HG02588 (cell line): ENCODE measurements at regions not wholly inside any gene's neighbourhood (a gene's known extent, or its start where the extent isn't known, plus 50 kb on each side); places are given as distances from the start of the nearest gene placed in this dataset.
"Not testable (repeated sequence)": the region's sequence is repeated elsewhere in the genome, so short reads cannot be mapped to it uniquely, and the experiment has no call there.

Experiments used
- ATAC-seq: cut with Tn5 transposase; IDR thresholded peaks from one replicate; pipeline ENCODE4 v1.9.1; 2021; ENCODE audit warnings: mild to moderate bottlenecking, moderate library complexity; ENCODE audit not compliant: unreplicated experiment

DNA sequence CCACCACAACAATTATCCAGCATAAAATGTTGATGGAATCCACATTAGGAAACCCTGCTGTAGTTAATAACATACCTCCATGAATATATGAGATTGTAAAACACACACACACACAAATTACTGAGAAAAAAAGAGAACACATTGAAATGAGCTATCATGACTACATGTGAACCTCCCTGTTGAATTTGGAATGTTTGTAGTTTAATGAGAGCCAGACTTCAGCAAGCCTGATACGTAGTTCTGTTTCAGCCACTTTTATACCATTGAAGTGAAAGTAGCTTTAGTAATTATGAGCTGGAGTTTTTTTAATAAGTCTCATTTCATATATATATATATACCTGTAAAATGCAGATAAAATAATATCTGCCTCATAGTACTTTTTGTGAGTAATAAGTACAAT lies 1146.4 kb downstream of the NAALADL2 start:
- ATAC-seq = no peak

DNA sequence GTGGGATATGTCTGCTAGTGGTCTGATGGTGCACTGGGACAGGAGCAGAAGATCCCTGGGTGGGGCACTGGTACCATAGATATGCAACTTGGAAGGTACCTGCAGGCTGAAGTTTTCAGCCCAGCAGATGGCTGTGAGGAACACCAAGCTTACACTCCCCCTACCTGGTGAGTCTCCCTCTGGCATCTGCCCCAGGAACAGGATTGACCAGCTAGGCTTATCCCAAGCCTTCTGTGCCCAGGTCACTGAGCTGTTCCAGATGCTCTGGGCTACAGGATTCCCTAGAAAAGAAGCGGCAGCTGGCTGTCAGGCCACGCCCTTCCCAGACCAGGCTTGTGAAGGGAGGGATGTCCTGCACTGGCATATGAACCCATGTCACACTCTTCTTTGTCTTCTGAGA lies 1130.0 kb downstream of the NAALADL2 start:
- no peak for ATAC-seq

DNA sequence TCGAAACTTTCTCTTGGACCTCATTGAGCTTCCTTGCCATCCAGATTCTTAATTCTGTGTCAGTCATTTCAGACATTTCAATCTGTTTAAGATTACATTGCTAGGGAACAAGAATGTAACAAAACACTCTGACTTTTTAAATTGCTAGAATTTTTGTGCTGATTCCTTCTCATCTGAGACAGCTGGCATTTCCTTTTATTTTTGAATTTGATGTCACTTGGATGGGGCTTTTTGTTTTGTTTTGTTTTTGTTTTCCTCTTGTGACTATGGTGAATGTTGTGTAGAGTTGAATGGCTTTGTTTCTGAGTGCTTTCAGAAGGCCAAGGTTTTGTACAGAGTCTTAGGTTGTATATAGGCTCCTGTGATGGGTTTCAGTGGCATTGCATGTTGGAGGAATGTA lies 1129.3 kb downstream of the NAALADL2 start:
- ATAC-seq = no peak

DNA sequence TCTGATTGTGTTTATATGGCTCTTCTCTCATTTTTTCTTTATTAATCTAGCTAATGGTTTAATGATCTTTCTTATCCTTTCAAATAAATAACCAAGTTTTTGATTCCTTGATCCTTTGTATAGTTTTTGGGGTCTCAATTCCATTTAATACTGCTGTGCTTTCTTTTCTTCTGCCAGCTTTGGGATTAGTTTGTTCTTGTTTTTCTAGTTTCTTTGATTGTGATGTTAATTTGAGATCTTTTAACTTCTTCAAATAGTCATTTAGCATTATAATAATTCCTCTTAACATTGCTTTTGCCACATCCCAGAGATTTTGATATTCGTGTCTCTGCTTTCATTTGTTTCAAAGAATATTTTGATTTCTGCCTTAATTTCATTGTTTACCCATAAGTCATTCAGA lies 1126.6 kb downstream of the NAALADL2 start:
- no peak for ATAC-seq

DNA sequence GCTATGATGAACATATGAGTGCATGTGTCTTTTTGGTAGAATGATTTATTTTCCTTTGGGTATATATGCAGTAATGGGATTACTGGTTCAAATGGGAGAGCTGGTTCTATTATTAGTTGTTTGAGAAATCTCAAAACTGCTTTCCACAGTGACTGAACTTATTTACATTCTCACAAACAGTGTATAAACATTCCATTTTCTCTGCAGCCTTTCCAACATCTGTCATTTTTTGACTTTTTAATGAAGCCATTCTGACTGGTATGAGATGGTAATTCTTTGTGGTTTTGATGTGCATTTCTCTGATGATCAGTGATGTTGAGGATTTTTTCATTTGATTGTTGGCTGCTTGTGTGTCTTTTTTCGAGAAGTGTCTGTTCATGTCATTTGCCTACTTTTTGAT lies 1124.2 kb downstream of the NAALADL2 start:
- no peak for ATAC-seq

DNA sequence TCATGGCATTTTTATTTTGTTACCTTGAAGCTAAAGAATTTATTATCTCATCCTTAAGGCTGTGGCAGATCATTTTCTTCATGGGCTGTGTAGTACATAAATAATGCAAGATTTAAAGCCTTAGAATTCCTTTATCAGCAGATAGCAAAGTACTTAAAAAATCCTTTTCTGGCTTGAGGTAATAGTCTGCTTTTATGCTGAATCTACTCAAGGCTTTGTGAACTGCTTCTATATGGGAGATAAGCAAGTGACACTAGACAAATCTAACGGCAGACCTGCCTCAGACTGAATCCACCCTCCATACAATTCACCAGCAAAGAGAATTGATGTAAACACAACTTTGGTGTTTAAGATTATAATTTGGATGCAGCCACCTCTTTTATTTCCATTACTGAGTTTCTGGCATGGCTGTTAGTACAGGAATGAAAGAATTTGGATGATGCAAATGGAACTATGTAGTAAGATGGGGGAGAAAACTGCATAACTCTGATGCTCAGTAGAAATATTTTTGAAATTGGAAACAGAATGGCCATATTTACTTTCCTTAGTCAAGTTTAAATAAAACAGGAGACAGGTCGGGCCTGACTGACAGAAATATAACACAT lies 1121.5 kb downstream of the NAALADL2 start:
- no peak for ATAC-seq

DNA sequence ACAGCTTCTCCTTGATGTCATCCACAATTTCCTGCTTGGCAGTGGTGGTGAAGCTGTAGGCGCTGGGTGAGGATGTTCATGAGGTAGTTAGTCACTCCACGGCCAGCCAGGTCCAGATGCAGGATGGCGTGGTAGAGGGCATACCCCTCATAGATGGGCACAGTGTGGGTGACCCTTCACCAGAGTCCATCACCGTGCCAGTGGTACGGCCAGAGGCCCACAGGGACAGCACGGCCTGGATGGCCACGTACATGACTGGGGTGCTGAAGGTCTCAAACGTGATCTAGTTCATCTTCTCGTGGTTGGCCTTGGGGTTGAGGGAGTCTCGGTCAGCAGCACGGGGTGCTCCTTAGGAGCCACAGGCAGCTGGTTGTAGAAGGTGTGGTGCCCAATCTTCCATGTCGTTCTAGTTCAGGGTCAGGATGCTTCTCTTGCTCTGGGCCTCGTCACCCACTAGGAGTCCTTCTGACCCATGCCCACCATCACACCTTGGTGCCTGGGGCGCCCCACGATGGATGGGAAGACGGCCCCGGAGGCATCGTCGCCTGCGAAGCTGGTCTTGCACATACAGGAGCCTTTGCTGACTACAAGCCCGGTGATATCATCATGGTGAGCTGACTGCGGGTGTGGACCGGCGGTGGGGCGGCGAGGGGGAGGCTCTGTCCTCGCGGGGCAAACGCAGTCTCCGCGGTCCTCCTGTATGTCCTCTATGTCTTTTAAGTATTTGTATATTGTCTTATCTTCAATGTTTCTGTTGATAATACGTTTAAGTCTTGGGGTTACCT lies 1119.0 kb downstream of the NAALADL2 start:
- ATAC-seq = no peak

DNA sequence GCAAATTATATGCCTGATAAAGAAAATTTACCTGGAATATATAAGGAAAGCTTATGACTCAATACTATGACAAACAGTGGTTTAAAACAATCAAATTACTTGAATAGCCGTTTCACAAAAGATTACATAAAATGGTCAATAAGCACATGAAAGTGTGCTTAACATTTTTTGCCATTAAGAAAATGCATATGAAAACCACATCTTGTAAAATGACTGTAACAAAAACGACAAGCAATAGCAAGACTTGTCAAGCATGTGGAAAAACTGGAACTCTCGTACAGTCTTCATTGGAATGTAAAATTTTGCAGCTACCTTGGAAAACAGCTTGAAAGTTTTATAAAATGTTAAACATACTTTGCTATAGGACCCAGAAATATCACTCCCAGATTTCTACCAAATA lies 1110.3 kb downstream of the NAALADL2 start:
- ATAC-seq = no peak

DNA sequence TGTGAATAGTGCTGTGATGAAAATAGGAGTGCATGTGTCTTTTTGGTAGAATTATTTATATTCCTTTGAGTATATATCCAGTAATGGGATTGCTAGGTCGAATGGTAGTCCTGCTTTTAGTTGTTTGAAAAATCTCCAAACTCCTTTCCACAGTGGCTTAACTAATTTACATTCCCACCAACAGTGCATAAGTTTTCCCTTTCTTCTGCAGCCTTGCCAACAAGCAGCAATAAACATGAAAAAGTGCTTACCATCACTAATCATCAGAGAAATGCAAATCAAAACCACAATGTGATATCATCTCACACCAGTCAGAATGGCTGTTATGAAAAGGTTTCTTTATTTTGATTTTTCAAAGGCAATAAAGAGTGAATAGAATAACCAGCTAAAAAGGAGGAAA lies 1105.9 kb downstream of the NAALADL2 start:
- ATAC-seq = no peak

DNA sequence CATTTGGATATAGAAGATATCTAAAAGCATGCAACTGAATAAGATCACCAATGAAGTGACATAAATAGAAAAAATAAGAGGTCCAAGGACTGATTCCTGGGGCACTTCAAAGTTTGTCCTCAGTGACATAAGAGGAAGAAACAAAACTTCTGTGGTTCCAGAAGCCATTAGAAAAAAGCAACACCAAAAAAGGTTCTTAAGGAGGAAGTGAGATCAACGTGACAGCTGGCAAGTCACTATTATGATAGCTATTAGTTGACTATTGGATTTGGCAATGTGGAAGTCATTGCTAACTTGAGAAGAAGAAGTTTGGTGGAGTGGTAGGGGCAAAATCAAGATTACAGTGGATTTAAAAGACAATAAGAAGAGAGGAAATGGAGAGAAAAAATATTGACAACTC lies 1098.3 kb downstream of the NAALADL2 start:
- no peak for ATAC-seq

DNA sequence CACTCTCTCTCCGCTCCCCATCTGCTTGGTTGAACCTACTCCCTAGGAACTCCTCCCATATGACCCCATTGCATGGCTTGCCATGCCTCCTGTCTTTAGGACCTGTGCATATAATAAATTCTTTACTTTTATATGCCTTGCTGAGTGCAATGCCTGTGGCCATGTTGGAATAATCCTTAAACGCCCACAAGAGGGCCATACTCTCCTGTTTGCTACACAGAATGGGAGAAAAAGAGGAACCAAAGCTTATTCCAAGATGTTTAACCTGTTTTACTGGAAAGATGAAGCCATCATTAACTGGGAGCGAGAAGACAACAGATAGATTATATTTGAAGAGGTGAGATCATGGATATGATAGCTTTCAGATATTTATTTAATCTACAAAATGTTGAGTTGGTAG lies 1097.8 kb downstream of the NAALADL2 start:
- no peak for ATAC-seq

DNA sequence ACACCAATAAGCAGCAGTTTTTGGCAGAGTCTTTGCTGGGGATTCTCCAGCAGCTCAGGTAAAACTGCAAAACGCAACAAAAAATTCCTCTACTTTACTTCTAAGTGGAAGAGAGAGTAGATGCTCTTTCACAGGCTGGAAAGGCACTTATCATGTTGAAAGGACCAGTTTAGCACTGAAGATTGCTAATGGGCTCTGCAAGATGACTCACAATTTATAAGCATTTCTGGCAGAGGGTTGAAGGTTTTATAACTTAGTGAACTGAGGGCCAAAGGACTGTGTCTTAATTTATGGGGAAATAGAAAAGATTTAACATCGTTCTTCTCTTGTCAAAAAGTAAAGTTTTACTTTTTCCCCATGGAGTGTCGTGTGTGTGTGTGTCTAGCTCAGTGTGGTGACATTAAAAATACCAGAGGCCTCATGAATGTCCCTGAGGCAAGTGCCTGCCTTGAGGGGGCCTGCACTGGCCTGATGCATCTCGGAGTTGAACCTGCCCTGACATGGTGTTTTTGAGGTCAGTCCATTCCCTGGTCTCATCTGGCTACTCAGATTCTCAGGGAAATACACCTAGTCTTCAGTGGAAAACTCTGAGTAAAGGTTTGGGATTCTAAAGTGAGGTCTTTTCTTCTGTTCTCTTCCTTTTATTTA lies 1092.0 kb downstream of the NAALADL2 start:
- ATAC-seq = no peak

DNA sequence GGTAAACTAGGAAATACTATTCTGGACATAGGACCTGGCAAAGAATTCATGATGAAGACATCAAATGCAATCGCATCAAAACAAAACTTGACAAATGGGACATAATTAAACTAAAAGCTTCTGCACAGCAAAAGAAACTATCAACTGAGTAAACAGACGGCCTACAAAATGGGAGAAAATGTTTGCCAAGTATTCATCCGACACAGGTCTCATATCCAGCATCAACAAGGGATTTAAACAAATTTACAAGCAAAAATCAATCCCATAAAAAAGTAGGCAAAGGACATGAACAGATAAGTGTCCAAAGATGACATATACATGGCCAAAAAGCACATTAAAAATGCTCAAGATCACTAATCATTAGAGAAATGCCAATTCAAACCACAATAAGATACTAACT lies 1088.9 kb downstream of the NAALADL2 start:
- ATAC-seq = no peak

DNA sequence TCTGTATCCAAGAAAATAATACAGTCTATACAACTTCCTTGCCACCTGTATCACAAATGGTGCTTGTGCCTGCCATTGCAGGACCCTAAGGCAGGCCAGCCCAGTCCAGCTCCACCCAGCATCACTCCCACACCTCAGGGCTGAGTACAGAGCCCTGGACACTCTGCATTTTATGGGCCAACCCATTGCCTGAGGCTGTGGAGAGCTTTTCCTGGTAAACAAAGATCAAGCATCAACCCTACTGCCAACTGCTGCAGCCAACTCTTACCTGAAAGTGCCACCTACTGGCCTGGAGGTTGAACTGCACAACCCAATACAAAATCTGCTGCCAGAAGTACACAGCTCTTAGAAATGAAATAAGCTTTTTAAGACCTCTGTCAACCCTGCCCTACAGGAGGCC lies 1082.2 kb downstream of the NAALADL2 start:
- no peak for ATAC-seq

DNA sequence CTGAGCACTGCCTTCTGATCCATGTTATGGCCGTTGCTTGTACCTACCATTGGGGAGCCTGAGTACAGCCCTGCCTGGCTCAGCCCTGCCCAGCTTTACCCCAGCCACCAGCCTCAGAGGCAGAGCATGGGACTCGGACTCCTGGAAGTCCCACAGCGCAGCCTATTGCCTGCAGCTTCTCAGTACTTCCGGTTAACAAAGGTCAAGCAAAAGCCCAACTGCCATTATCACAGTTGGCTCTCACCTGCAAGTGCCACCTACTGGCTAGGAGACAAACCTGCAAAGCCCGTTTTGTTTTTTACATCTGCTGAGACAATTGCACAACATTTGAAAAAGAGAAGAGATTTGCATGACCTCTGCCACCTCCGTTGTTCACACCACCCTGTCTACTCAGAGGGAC lies 1081.7 kb downstream of the NAALADL2 start:
- ATAC-seq = no peak

DNA sequence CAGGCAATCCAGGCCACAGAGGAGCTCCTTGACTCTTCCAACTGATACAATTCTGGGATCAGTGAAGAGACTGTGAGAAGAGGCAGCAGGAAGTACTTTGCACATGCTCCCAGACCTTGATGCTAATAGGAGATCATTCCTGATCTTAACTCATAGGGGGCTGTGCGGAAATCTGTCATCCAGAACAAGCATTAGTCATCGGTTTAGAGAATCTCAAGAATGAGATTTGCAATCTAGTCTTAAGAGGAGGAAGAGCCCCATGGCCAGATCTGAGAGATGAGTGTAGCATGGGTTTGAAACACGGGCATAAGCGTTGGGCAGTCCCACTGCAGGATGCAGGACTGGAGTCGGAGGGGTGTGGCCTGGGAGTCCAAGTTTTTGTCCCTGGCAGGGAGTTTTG lies 1081.1 kb downstream of the NAALADL2 start:
- no peak for ATAC-seq

DNA sequence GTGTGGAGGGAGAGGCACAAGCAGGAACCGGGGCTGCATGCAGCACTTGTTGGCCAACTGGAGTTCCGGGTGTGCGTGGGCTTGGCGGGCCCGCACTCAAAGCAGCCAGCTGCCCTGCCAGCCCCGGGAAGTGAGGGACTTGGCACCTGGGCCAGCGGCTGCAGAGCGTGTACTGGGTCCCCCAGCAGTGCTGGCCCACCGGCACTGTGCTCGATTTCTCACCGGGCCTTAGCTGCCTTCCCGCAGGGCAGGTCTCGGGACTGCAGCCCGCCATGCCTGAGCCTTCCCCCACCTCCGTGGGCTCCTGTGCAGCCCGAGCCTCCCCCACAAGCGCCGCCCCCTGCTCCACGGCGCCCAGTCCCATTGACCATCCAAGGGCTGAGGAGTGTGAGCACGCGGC lies 1078.2 kb downstream of the NAALADL2 start:
- not testable (repeated sequence) for ATAC-seq

DNA sequence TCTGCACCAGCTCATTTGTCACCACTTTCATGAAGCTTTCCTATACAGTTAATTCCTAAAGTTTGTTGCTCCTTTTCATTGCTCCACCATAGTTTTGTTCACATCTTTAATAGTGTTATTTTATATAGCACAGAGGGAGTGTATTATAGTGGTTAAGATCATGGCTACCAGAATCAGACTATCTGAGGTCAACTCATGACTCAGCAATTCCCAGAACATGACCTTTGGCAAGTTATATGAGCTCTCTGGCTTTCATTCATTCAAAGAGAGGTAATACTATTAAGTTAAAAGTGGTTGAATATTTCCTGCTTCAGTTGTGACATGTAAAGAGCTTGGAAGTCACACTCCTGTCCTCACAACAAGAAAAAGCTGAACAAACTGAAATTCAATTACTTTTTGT lies 1073.5 kb downstream of the NAALADL2 start:
- no peak for ATAC-seq

DNA sequence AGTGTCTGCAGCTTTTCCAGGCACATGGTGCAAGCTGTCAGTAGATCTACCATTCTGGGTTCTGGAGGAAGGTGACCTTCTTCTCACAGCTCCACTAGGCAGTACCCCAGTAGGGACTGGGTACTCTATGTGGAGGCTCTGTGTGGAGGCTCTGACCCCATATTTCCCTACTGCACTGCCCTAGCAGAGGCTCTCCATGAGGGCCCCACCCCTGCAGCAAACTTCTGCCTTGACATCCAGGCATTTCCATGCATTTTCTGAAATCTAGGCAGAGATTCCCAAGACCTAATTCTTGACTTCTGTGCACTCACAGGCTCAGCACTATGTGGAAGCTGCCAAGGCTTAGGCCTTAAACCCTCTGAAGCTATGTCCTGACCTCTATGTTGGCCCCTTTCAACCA lies 1060.0 kb downstream of the NAALADL2 start:
- ATAC-seq = no peak

DNA sequence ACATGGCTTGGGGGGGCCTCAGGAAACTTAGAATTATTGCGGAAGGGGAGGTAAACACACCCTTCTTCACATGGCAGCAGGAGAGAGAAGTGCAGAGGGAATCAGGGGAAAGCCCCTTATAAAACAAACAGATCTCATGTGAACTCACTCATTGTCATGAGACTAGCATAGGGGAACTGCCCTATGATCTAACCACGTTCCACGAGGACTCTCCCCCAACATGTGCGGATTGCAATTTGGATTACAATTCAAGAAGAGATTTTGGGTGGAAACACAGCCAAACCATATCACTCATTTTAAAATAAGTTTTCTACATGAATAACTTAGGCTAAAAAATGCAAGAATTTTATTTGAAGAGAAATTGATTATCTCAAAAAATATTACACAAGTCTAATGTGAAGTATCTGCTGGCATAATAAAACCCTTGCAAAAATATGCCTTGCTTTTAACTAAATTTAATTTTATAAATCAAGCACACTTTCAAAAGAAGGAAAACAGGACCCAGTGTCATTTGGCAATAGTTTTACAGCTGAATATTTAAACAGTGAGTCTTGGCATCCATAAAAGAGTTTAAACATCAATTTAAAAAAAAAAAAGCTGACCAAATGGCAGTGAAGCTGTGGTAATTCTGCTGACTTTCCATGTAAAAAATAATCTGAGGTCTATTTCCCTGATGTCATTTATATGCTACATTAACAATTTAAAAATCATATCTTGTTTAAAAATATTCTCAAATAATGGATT lies 1057.2 kb downstream of the NAALADL2 start:
- no peak for ATAC-seq

DNA sequence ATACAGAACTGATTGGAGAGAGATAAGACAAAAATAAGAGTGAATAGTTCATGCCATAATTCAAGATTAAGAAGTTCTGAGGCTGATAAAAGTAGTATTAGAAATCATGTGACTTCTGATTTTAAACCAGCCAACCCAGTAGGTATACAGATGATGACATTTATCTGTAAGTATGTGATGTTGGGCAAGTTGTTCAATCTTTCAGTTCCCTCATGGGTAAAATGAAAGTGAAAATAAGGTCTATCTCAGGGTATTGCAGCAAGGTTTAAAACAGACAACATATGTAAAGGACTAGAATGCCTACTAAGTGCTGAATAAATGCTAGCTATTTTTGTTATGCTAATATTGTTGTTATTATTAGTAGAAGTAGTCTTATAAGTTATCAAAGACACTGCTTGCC lies 1055.7 kb downstream of the NAALADL2 start:
- ATAC-seq = no peak

DNA sequence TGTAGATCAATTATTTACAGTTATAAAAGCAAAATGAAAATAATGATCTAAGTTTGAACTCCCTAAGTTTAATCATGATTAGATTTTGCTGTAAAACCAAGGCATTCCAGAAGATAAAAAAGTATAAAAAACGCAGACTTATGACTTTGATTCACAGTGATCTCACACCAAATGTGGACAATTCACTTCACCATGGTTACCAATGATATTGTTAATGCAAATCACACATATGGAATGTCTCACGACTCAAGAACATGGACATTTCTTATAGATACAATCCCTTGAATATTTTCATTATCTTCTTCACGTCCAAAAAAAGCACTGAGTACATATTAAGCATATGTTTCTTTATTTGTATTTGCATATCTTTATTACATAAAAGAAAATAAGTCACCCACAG lies 1054.2 kb downstream of the NAALADL2 start:
- ATAC-seq = no peak
